H9 (cell line): ENCODE measurements at regions not wholly inside any gene's neighbourhood (a gene's known extent, or its start where the extent isn't known, plus 50 kb on each side); places are given as distances from the start of the nearest gene placed in this dataset.

ENCODE experiments used
- DNase-seq: peaks from one replicate; pipeline ENCODE4 v3.0.0-alpha.2; 2017
- H2AFZ ChIP-seq: one replicate; pipeline ENCODE4 v1.6.1; 2013; ENCODE audit warnings: mild to moderate bottlenecking, low read length, control low read depth, moderate library complexity
- H2AK5ac ChIP-seq: 2 replicates; pipeline ENCODE4 v1.6.1; 2013; ENCODE audit warnings: low read length, control low read depth, mixed read lengths; ENCODE audit not compliant: insufficient read length
- H2BK120ac ChIP-seq: one replicate; pipeline ENCODE4 v1.6.1; 2013; ENCODE audit warnings: low read depth, mild to moderate bottlenecking, low read length, control low read depth, inconsistent platforms; ENCODE audit not compliant: poor library complexity, severe bottlenecking
- H2BK12ac ChIP-seq: 2 replicates; pipeline ENCODE4 v1.6.1; 2013; ENCODE audit warnings: low read length, control low read depth, mixed read lengths, low read depth; ENCODE audit not compliant: insufficient read length
- H2BK15ac ChIP-seq: 2 replicates; pipeline ENCODE4 v1.6.1; 2013; ENCODE audit warnings: low read depth, low read length, control low read depth
- H2BK20ac ChIP-seq: one replicate; pipeline ENCODE4 v1.6.1; 2013; ENCODE audit warnings: low read depth, mild to moderate bottlenecking, low read length, control low read depth, inconsistent platforms; ENCODE audit not compliant: poor library complexity, severe bottlenecking
- H2BK5ac ChIP-seq: 2 replicates; pipeline ENCODE4 v1.6.1; 2013; ENCODE audit warnings: low read length, control low read depth, mixed read lengths; ENCODE audit not compliant: insufficient read length
- H3K14ac ChIP-seq: 2 replicates; pipeline ENCODE4 v1.6.1; 2013; ENCODE audit warnings: low read length, control low read depth; ENCODE audit not compliant: insufficient read depth
- H3K18ac ChIP-seq: 2 replicates; pipeline ENCODE4 v1.6.1; 2013; ENCODE audit warnings: low read depth, mild to moderate bottlenecking, mixed read lengths, low read length, control low read depth; ENCODE audit not compliant: insufficient read length
- H3K23ac ChIP-seq: 2 replicates; pipeline ENCODE4 v1.6.1; 2013; ENCODE audit warnings: low read length, control low read depth, mixed read lengths, low read depth; ENCODE audit not compliant: insufficient read length
- H3K23me2 ChIP-seq: 2 replicates; pipeline ENCODE4 v1.6.1; 2013; ENCODE audit warnings: low read depth, mild to moderate bottlenecking, mixed read lengths, low read length, control low read depth; ENCODE audit not compliant: insufficient read length, poor library complexity, severe bottlenecking
- H3K27ac ChIP-seq: 2 replicates; pipeline ENCODE4 v1.5.1; 2013; ENCODE audit warnings: low read length, control low read depth, mixed read lengths, low read depth; ENCODE audit not compliant: insufficient read length
- H3K27me3 ChIP-seq: 2 replicates; pipeline ENCODE4 v1.6.1; 2013; ENCODE audit warnings: low read length, control low read depth, inconsistent platforms; ENCODE audit not compliant: insufficient read depth
- H3K4ac ChIP-seq: 2 replicates; pipeline ENCODE4 v1.6.1; 2013; ENCODE audit warnings: low read depth, mild to moderate bottlenecking, control low read depth, inconsistent platforms, low read length, moderate library complexity
- H3K4me1 ChIP-seq: 2 replicates; pipeline ENCODE4 v1.6.1; 2013; ENCODE audit warnings: low read length, control low read depth, inconsistent platforms; ENCODE audit not compliant: insufficient read depth
- H3K4me2 ChIP-seq: 2 replicates; pipeline ENCODE4 v1.6.1; 2013; ENCODE audit warnings: low read length, control low read depth, mixed read lengths; ENCODE audit not compliant: insufficient read length, insufficient read depth
- H3K56ac ChIP-seq: 2 replicates; pipeline ENCODE4 v1.6.1; 2013; ENCODE audit warnings: low read depth, mild to moderate bottlenecking, mixed read lengths, low read length, control low read depth; ENCODE audit not compliant: insufficient read length
- H3K79me1 ChIP-seq: 2 replicates; pipeline ENCODE4 v1.6.1; 2013; ENCODE audit warnings: low read depth, mild to moderate bottlenecking, moderate library complexity, low read length, control low read depth, inconsistent platforms; ENCODE audit not compliant: insufficient read depth, poor library complexity, severe bottlenecking
- H3K79me2 ChIP-seq: 2 replicates; pipeline ENCODE4 v1.6.1; 2013; ENCODE audit warnings: low read length, control low read depth, inconsistent platforms; ENCODE audit not compliant: insufficient read depth
- H3K9ac ChIP-seq: 2 replicates; pipeline ENCODE4 v1.6.1; 2013; ENCODE audit warnings: low read length, control low read depth, mixed read lengths; ENCODE audit not compliant: insufficient read length; ENCODE audit errors: extremely low read depth
- H3K9me3 ChIP-seq: one replicate; pipeline ENCODE4 v1.6.1; 2013; ENCODE audit warnings: low read depth, low read length, inconsistent platforms; ENCODE audit not compliant: control insufficient read depth
- H3T11ph ChIP-seq: one replicate; pipeline ENCODE4 v1.6.1; 2013; ENCODE audit warnings: mild to moderate bottlenecking, low read length, control low read depth, inconsistent platforms
- H4K20me1 ChIP-seq: one replicate; pipeline ENCODE4 v1.6.1; 2013; ENCODE audit not compliant: control insufficient read depth, insufficient read length, insufficient read depth
- H4K5ac ChIP-seq: 2 replicates; pipeline ENCODE4 v1.6.1; 2013; ENCODE audit warnings: low read depth, mild to moderate bottlenecking, mixed read lengths, low read length, control low read depth; ENCODE audit not compliant: insufficient read length
- H4K8ac ChIP-seq: replicated peaks from 2 replicates; pipeline ENCODE4 v1.6.1; 2013; ENCODE audit warnings: low read length, control low read depth, mixed read lengths, low read depth; ENCODE audit not compliant: insufficient read length
- H4K91ac ChIP-seq: 2 replicates; pipeline ENCODE4 v1.6.1; 2013; ENCODE audit warnings: low read depth, mild to moderate bottlenecking, moderate library complexity, mixed read lengths, low read length, control low read depth; ENCODE audit not compliant: insufficient read length
- H3K27ac Mint-ChIP-seq, 3 experiments: 2 replicates in 2 of 3; 3 replicates in 1 of 3; pipeline ENCODE4 v1.8.0; 2020 to 2021; ENCODE audit warnings: mixed read lengths in 3 of 3, mild to moderate bottlenecking in 1 of 3, moderate library complexity in 1 of 3
- H3K27me3 Mint-ChIP-seq: 2 replicates; pipeline ENCODE4 v1.8.0; 2021; ENCODE audit warnings: low read depth, mild to moderate bottlenecking, moderate library complexity, mixed read lengths
- H3K36me3 Mint-ChIP-seq, 3 experiments: 2 replicates in 2 of 3; 3 replicates in 1 of 3; pipeline ENCODE4 v1.8.0; 2020 to 2021; ENCODE audit warnings: low read depth in 3 of 3, mixed read lengths in 3 of 3; ENCODE audit not compliant: insufficient read depth in 1 of 3
- H3K4me1 Mint-ChIP-seq, 2 experiments: 2 replicates each; pipeline ENCODE4 v1.8.0; 2020; ENCODE audit warnings: mixed read lengths in 2 of 2
- H3K4me3 Mint-ChIP-seq, 2 experiments: 2 replicates in 1 of 2; 3 replicates in 1 of 2; pipeline ENCODE4 v1.8.0; 2020 to 2021; ENCODE audit warnings: mild to moderate bottlenecking in 2 of 2, mixed read lengths in 2 of 2, moderate library complexity in 1 of 2
- H3K9me3 Mint-ChIP-seq, 2 experiments: 2 replicates in 1 of 2; 3 replicates in 1 of 2; pipeline ENCODE4 v1.8.0; 2020; ENCODE audit warnings: mild to moderate bottlenecking in 2 of 2, mixed read lengths in 2 of 2, moderate library complexity in 1 of 2
- TF ChIP-seq, protein P1 (sequence below): fragments of 200-600 bp; sonication (generic); conservative IDR thresholded peaks from 3 replicates; pipeline ENCODE4 v1.8.0; 2021; ENCODE audit warnings: antibody characterized with exemption, mild to moderate bottlenecking

DNA sequence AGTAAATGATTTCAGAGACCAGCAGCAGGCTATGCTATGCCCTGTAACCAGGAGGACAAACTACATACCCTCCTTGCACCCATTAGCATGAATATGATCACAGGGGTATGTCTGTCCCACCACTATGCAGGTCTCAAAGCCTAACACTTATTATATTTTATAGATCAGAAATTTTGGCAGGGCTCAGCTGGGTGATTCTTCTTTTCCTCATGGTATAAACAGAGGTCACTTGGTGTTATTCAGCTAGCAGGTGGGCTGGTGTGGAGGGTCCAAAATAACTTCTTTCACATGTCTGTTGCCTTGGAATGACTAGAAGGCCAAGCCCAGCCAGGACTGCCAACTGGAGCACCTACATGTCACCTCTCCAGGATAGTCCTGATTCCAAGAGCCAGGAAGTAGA, 252.9 kb downstream of the ARHGAP12 start:
- Histone ChIP-seq H2AFZ (no peak overlapping the region), H4K91ac (no peak overlapping the region), H4K8ac (no peak overlapping the region), H3K4ac (no peak overlapping the region), H2BK15ac (no peak overlapping the region), H2BK12ac (no peak overlapping the region), H3K27ac (no peak overlapping the region), H4K5ac (no peak overlapping the region), H2AK5ac (no peak overlapping the region), H2BK5ac (no peak overlapping the region), H2BK20ac (no peak overlapping the region), H3K79me1 (no peaks in the 10 kb centered on the region), H3K4me2 (no peak overlapping the region), H3K23ac (no peak overlapping the region), H2BK120ac (no peak overlapping the region), H3K23me2 (no peaks in the 10 kb centered on the region), H3K4me1 (no peaks in the 10 kb centered on the region; the same call in 1 of the 2 replicates), H3K14ac (no peak overlapping the region), H3T11ph (no peak overlapping the region), H3K9ac (no peak overlapping the region), H3K27me3 (no peaks in the 10 kb centered on the region), H4K20me1 (no peaks in the 10 kb centered on the region), H3K9me3 (peaks cover 12% of the 10 kb centered on the region), H3K18ac (no peak overlapping the region), H3K56ac (no peak overlapping the region), H3K79me2 (no peaks in the 10 kb centered on the region)
- peaks cover 9% of the 10 kb centered on the region for H3K27me3 Mint-ChIP-seq
- TF ChIP-seq, protein P1, sequence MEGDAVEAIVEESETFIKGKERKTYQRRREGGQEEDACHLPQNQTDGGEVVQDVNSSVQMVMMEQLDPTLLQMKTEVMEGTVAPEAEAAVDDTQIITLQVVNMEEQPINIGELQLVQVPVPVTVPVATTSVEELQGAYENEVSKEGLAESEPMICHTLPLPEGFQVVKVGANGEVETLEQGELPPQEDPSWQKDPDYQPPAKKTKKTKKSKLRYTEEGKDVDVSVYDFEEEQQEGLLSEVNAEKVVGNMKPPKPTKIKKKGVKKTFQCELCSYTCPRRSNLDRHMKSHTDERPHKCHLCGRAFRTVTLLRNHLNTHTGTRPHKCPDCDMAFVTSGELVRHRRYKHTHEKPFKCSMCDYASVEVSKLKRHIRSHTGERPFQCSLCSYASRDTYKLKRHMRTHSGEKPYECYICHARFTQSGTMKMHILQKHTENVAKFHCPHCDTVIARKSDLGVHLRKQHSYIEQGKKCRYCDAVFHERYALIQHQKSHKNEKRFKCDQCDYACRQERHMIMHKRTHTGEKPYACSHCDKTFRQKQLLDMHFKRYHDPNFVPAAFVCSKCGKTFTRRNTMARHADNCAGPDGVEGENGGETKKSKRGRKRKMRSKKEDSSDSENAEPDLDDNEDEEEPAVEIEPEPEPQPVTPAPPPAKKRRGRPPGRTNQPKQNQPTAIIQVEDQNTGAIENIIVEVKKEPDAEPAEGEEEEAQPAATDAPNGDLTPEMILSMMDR: no peak
- no peak for DNase-seq
- no peak overlapping the region for H3K27ac Mint-ChIP-seq
- H3K4me3 Mint-ChIP-seq: no peak overlapping the region
- peaks cover 30 to 48% of the 10 kb centered on the region in 2 experiments for H3K9me3 Mint-ChIP-seq
- H3K36me3 Mint-ChIP-seq: peaks cover 6 to 35% (median 22%) of the 10 kb centered on the region in 3 experiments
- peaks cover 23% of the 10 kb centered on the region in 2 experiments for H3K4me1 Mint-ChIP-seq
